Activated T-helper 1 cell treated with anti-CD3 and anti-CD28 coated beads, Interleukin-12 subunit alpha, Interleukin-12 subunit beta, Interleukin-2, Interleukin-4 antibody, amounts not matched to agents 30 ng/mL and 10 ng/mL and 1 ng/mL, durations not matched to agents 14 hours and 24 hours and 36 hours (primary cell): ENCODE measurements at regions not wholly inside any gene's neighbourhood (a gene's known extent, or its start where the extent isn't known, plus 50 kb on each side); places are given as distances from the start of the nearest gene placed in this dataset.

ENCODE experiments used
- DNase-seq: peaks from one replicate; pipeline ENCODE4 v3.0.0; 2021; ENCODE audit warnings: low spot score
- H3K27ac Mint-ChIP-seq: one replicate; pipeline ENCODE4 v1.8.0; 2021; ENCODE audit warnings: mild to moderate bottlenecking, mixed read lengths
- H3K27me3 Mint-ChIP-seq: one replicate; pipeline ENCODE4 v1.8.0; 2022; ENCODE audit warnings: mild to moderate bottlenecking, moderate library complexity, mixed read lengths; ENCODE audit not compliant: insufficient read depth
- H3K36me3 Mint-ChIP-seq: one replicate; pipeline ENCODE4 v1.8.0; 2021; ENCODE audit warnings: low read depth, mixed read lengths
- H3K4me1 Mint-ChIP-seq: one replicate; pipeline ENCODE4 v1.8.0; 2021; ENCODE audit warnings: low read depth, mixed read lengths
- H3K4me3 Mint-ChIP-seq: one replicate; pipeline ENCODE4 v1.8.0; 2021; ENCODE audit warnings: mild to moderate bottlenecking, moderate library complexity, mixed read lengths
- H3K9me3 Mint-ChIP-seq: one replicate; pipeline ENCODE4 v1.8.0; 2021; ENCODE audit warnings: mixed read lengths
- intact Hi-C: fragments of 100-400 bp; cut with micrococcal nuclease; formaldehyde crosslinking; loops from one replicate; pipeline ENCODE4 v1.15.1; 2024

DNA sequence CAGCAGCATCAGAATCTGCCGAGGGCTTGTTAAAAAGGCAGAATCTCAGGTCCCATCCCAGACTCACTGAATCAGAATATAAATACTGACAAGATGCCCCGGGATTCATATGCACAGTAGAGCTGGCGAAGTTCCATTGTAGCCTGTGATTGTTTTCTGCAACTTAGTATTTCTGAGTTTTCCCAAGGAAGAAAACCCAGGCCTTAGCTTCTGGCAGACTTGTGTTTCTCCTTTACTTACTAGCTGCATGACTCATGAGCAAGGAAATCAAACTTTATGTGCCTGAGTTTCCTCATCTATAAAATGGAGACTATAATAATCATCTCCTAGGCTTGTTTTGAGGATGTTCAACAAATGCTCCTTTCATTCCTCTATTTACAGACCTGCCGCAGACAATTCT lies 278.5 kb upstream of the PLEKHG7 start:
- Mint-ChIP-seq H3K9me3 (peaks cover 8% of the 10 kb centered on the region), H3K36me3 (peaks cover 3% of the 10 kb centered on the region), H3K27ac (no peak overlapping the region), H3K4me3 (no peak overlapping the region), H3K27me3 (no peaks in the 10 kb centered on the region), H3K4me1 (peaks cover 10% of the 10 kb centered on the region)
- intact Hi-C loops = no loop called here
- no peak for DNase-seq

- intact Hi-C loops = no loop called here
- no peak overlapping the region for H3K27ac Mint-ChIP-seq
- H3K4me3 Mint-ChIP-seq = no peak overlapping the region
- no peak for DNase-seq
- H3K4me1 Mint-ChIP-seq = peaks cover 17% of the 10 kb centered on the region
- peaks cover 6% of the 10 kb centered on the region for H3K36me3 Mint-ChIP-seq
- H3K9me3 Mint-ChIP-seq = peaks cover 20% of the 10 kb centered on the region
- H3K27me3 Mint-ChIP-seq = no peaks in the 10 kb centered on the region
Measured at GRCh38 chr12:92421701-92422100, 276.1 kb upstream of the BTG1 start.

- H3K27ac Mint-ChIP-seq = no peak overlapping the region
- DNase-seq = no peak
- intact Hi-C loops = no loop called here
- no peaks in the 10 kb centered on the region for H3K27me3 Mint-ChIP-seq
- no peak overlapping the region for H3K4me3 Mint-ChIP-seq
- peaks cover 6% of the 10 kb centered on the region for H3K36me3 Mint-ChIP-seq
- H3K4me1 Mint-ChIP-seq = peaks cover 23% of the 10 kb centered on the region
- H3K9me3 Mint-ChIP-seq = peaks cover 23% of the 10 kb centered on the region
Measured at GRCh38 chr12:92421042-92421441, 275.4 kb upstream of the BTG1 start.

DNA sequence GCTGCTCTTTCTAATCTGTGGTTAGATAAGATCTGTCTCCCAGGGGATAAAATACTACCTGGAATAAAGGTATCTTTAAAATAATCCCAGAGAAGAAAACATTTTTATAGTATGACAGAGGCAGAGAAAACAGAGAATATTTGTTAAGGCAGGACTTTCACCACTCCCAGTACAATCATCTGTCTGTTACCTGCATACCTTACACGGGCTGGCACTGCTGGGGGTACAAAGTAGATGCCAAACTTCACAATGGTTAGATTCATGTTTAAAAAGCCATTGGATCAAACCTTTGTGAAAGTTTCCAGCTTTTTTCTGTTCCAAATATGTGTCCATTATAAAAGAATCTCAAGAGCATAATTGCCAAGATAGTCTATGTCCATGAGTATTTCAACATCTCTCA lies 273.6 kb upstream of the BTG1 start:
- no peak overlapping the region for H3K27ac Mint-ChIP-seq
- H3K36me3 Mint-ChIP-seq = peaks cover 6% of the 10 kb centered on the region
- intact Hi-C loops = no loop called here
- peaks cover 23% of the 10 kb centered on the region for H3K4me1 Mint-ChIP-seq
- DNase-seq = no peak
- H3K27me3 Mint-ChIP-seq = no peaks in the 10 kb centered on the region
- H3K9me3 Mint-ChIP-seq = peaks cover 23% of the 10 kb centered on the region
- no peak overlapping the region for H3K4me3 Mint-ChIP-seq

GRCh38 chr12:92418381-92418780 lies 272.7 kb upstream of the BTG1 start:
- no peak for DNase-seq
- no peak overlapping the region for H3K27ac Mint-ChIP-seq
- H3K4me1 Mint-ChIP-seq = peaks cover 23% of the 10 kb centered on the region
- H3K36me3 Mint-ChIP-seq = peaks cover 6% of the 10 kb centered on the region
- no peaks in the 10 kb centered on the region for H3K27me3 Mint-ChIP-seq
- no peak overlapping the region for H3K4me3 Mint-ChIP-seq
- intact Hi-C loops = no loop called here
- peaks cover 23% of the 10 kb centered on the region for H3K9me3 Mint-ChIP-seq

DNA sequence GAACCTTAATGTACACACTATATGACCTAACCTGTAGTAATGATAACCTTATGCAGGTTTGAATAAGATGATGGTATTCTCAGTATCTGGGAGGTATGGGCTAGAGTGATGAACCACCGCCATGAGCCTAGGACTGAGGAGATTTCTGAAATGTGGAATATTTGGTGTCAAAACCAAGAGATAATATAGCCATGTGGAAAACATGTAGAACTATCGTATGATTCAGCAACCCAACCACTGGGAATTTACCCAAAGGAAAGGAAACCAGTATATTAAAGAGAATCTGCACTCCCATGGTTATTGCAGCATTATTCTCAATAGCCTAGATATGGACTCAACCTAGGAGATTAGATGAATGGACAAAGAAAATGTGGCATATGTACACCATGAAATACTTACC lies 271.7 kb upstream of the BTG1 start:
- DNase-seq = no peak
- intact Hi-C loops = no loop called here
- H3K27ac Mint-ChIP-seq = no peak overlapping the region
- peaks cover 23% of the 10 kb centered on the region for H3K9me3 Mint-ChIP-seq
- peaks cover 23% of the 10 kb centered on the region for H3K4me1 Mint-ChIP-seq
- peaks cover 6% of the 10 kb centered on the region for H3K36me3 Mint-ChIP-seq
- H3K4me3 Mint-ChIP-seq = no peak overlapping the region
- no peaks in the 10 kb centered on the region for H3K27me3 Mint-ChIP-seq

- Mint-ChIP-seq H3K4me1 (peaks cover 23% of the 10 kb centered on the region), H3K36me3 (peaks cover 6% of the 10 kb centered on the region), H3K4me3 (no peak overlapping the region), H3K27ac (no peak overlapping the region), H3K27me3 (no peaks in the 10 kb centered on the region), H3K9me3 (peaks cover 21% of the 10 kb centered on the region)
- intact Hi-C loops = no loop called here
- no peak for DNase-seq
Measured at GRCh38 chr12:92416385-92416812, 270.8 kb upstream of the BTG1 start.

- Mint-ChIP-seq H3K4me3 (no peak overlapping the region), H3K27ac (no peak overlapping the region)
Measured at GRCh38 chr12:92414170-92415070, 268.8 kb upstream of the BTG1 start.

GRCh38 chr12:92413286-92413685 lies 267.6 kb upstream of the BTG1 start:
- intact Hi-C loops = no loop called here

More at GRCh38 chr12:92414170-92415070, 268.8 kb upstream of the BTG1 start:
- DNase-seq = no peak
- H3K4me1 Mint-ChIP-seq = peaks cover 12% of the 10 kb centered on the region
- H3K9me3 Mint-ChIP-seq = peaks cover 15% of the 10 kb centered on the region
- intact Hi-C loops = no loop called here
- no peaks in the 10 kb centered on the region for H3K27me3 Mint-ChIP-seq
- H3K36me3 Mint-ChIP-seq = peaks cover 3% of the 10 kb centered on the region

GRCh38 chr12:92412856-92413255 lies 267.2 kb upstream of the BTG1 start:
- H3K27me3 Mint-ChIP-seq = no peaks in the 10 kb centered on the region
- H3K4me3 Mint-ChIP-seq = no peak overlapping the region
- H3K36me3 Mint-ChIP-seq = peaks cover 3% of the 10 kb centered on the region
- peaks cover 23% of the 10 kb centered on the region for H3K4me1 Mint-ChIP-seq
- DNase-seq = no peak
- no peak overlapping the region for H3K27ac Mint-ChIP-seq
- peaks cover 13% of the 10 kb centered on the region for H3K9me3 Mint-ChIP-seq
- intact Hi-C loops = no loop called here

More at GRCh38 chr12:92413286-92413685, 267.6 kb upstream of the BTG1 start:
- Mint-ChIP-seq H3K4me1 (peaks cover 19% of the 10 kb centered on the region), H3K4me3 (no peak overlapping the region), H3K36me3 (peaks cover 3% of the 10 kb centered on the region), H3K27me3 (no peaks in the 10 kb centered on the region), H3K27ac (no peak overlapping the region), H3K9me3 (peaks cover 15% of the 10 kb centered on the region)
- DNase-seq = no peak

DNA sequence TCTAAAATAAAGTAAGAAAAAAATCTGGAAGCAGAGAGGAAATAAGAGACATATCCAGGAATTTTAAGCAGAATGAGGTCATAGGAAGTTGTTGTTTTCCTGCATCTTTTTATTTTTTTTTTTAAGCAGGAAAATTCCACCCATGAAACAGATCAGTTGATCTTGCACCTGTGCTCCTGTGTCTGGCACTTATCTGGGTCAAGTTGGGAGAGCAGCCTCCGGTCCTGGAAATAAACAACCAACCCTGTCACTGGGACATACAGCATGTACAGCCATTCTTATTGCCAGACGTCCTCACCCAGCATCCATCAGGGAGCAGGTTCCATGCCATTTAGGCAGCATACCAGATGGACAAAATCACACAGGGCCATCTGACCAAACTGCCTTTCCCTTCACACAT lies 266.0 kb upstream of the BTG1 start:
- Mint-ChIP-seq H3K9me3 (peaks cover 3% of the 10 kb centered on the region), H3K27me3 (no peaks in the 10 kb centered on the region), H3K36me3 (no peaks in the 10 kb centered on the region), H3K4me1 (peaks cover 22% of the 10 kb centered on the region), H3K4me3 (no peak overlapping the region), H3K27ac (no peak overlapping the region)
- intact Hi-C loops = no loop called here
- no peak for DNase-seq

- H3K27me3 Mint-ChIP-seq = no peaks in the 10 kb centered on the region
- peaks cover 6% of the 10 kb centered on the region for H3K9me3 Mint-ChIP-seq
- H3K4me1 Mint-ChIP-seq = peaks cover 46% of the 10 kb centered on the region
- H3K27ac Mint-ChIP-seq = no peak overlapping the region
- H3K4me3 Mint-ChIP-seq = no peak overlapping the region
- intact Hi-C loops = loop anchor here (1.0 to 10.0 kb wide), 6 partner anchors 163 to 1027 kb away; no protein-coding TSS in a partner anchor
- peak; percentile 37 for DNase-seq
- H3K36me3 Mint-ChIP-seq = peaks cover 6% of the 10 kb centered on the region
Measured at GRCh38 chr12:92408072-92408900, 262.6 kb upstream of the BTG1 start.
